Retinal pigment epithelial cell (primary cell): ENCODE measurements at regions not wholly inside any gene's neighbourhood (a gene's known extent, or its start where the extent isn't known, plus 50 kb on each side); places are given as distances from the start of the nearest gene placed in this dataset.

Experiments
- DNase-seq: peaks from one replicate; pipeline ENCODE4 v3.0.0-alpha.2; 2010; ENCODE audit warnings: low read depth
- H3K4me3 ChIP-seq: 2 replicates; pipeline ENCODE4 v1.5.1; 2011; ENCODE audit warnings: mild to moderate bottlenecking, low read length, control low read depth, moderate library complexity
- TF ChIP-seq, protein P1 (sequence below): conservative IDR thresholded peaks from 2 replicates; pipeline ENCODE4 v1.5.1; 2011; ENCODE audit warnings: low read depth, low read length, control low read depth, inconsistent platforms

DNA sequence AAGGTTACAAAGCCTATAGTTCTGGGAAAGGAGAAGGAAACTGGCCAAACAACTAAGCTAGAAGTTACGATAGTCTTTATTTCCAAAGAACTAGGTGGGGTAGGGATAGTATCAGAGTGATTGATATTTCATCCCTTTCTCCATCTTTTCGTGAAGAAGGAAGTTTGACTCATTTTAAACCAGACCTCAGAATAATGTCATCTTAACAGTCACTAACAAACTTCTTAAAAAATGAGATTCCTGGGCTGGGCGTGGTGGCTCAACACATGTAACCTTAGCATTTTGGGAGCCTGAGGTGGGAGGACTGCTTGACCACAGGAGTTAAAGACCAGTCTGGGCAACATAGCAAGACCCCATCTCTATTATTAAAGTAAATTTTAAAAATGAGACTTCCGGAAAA lies 69.4 kb downstream of the ARL4A start:
- TF ChIP-seq, protein P1, sequence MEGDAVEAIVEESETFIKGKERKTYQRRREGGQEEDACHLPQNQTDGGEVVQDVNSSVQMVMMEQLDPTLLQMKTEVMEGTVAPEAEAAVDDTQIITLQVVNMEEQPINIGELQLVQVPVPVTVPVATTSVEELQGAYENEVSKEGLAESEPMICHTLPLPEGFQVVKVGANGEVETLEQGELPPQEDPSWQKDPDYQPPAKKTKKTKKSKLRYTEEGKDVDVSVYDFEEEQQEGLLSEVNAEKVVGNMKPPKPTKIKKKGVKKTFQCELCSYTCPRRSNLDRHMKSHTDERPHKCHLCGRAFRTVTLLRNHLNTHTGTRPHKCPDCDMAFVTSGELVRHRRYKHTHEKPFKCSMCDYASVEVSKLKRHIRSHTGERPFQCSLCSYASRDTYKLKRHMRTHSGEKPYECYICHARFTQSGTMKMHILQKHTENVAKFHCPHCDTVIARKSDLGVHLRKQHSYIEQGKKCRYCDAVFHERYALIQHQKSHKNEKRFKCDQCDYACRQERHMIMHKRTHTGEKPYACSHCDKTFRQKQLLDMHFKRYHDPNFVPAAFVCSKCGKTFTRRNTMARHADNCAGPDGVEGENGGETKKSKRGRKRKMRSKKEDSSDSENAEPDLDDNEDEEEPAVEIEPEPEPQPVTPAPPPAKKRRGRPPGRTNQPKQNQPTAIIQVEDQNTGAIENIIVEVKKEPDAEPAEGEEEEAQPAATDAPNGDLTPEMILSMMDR, result no peak
- H3K4me3 ChIP-seq, result no peak overlapping the region
- DNase-seq, result no peak

DNA sequence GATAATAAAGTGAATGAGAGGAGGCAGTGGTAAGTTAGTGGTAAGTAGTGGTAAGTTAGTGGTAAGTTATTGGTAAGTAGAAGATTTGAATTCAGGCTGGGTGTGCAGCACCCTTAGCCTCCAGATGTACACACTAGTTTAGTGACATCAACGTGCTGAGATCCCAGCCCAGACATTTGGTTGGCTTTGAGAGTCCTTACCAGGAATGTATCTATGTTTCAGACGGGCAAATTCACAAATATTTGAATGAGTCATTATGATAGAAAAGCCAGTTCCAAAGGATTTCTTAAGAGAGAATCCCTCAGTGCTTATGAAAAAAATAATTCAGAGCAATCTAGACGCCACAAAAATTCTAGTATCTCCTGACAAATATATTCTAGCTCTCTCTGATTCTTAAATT lies 70.0 kb downstream of the ARL4A start:
- TF ChIP-seq, protein P1, result no peak
- no peak overlapping the region for H3K4me3 ChIP-seq
- peak; percentile 37 for DNase-seq

DNA sequence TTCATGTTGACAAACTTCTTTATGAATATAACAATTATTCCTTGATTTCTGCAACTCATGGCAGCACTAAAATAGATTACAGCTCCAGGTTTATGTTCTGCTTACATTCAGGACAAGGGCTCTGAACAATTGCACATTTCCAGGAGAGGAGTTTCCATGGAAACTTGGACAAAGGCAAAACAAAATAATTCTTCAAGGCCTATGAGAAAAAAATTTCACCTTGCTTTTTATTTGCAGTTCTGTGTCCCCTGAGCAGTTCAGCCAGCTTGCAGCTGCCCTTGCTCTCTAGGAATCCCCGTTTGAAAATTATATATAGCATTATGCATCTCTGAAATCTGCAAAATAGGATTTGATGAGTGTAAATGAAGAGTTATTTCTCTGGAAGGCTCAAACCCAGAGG lies 71.7 kb downstream of the ARL4A start:
- no peak for DNase-seq
- no peak overlapping the region for H3K4me3 ChIP-seq
- TF ChIP-seq, protein P1, result no peak

DNA sequence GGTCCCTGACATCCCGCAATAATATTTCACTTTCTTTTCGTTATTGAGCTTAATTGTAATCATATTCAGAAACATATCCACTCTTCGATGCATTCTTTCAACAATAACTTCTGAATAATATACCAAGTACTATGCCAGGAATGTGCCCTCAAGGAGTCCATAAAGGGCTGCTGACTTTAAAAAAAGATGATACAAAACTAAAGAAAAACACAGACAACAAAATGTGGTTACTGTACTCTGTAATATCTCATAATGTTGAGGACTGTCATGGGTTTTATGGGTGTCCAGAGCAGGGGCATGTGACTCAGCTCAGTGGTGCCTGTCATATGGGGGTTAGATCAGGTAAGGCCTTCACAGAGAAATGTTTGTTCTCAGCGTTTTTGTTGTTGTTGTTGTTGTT lies 73.7 kb downstream of the ARL4A start:
- no peak overlapping the region for H3K4me3 ChIP-seq
- DNase-seq, result no peak
- TF ChIP-seq, protein P1, result no peak

DNA sequence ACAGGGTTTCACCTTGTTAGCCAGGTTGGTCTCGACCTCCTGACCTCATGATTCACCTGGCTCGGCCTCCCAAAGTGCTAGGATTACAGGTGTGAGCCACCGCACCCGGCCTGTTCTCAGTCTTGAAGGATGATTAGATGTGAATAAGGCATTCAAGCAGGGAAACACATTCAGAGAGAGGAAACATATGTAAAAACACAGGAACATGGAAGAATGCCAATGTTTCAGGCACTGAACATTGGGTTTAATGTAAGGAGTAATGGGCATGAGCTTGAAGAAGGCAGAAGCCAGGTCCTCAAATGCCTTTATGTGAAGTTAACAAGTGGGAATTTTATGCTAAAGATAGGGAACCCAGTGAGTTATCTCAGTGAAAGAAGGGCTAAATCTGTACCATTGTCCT lies 74.3 kb downstream of the ARL4A start:
- DNase-seq, result no peak
- TF ChIP-seq, protein P1, result no peak
- H3K4me3 ChIP-seq, result no peak overlapping the region

DNA sequence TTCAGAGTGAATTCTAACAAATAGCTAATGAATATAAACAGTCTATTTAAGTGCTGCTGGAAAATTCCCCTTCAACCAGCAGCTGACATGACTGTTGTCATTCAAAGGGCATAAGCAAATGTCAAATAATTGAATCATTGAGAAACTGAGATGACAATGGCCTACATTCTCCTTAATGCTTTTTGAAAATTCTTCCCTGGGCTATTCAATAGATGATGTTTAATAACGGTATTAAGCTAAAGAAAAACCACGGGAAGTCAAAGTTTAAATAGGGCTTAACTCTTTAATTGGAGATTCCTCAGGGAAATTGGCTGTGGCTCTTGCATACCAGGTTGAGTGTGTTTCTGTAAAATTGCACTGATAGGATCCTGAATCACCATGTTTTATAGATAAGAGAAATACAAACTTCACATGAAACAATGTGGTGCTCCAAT lies 77.0 kb downstream of the ARL4A start:
- DNase-seq, result peak; percentile 75
- TF ChIP-seq, protein P1, result no peak
- H3K4me3 ChIP-seq, result no peak overlapping the region

DNA sequence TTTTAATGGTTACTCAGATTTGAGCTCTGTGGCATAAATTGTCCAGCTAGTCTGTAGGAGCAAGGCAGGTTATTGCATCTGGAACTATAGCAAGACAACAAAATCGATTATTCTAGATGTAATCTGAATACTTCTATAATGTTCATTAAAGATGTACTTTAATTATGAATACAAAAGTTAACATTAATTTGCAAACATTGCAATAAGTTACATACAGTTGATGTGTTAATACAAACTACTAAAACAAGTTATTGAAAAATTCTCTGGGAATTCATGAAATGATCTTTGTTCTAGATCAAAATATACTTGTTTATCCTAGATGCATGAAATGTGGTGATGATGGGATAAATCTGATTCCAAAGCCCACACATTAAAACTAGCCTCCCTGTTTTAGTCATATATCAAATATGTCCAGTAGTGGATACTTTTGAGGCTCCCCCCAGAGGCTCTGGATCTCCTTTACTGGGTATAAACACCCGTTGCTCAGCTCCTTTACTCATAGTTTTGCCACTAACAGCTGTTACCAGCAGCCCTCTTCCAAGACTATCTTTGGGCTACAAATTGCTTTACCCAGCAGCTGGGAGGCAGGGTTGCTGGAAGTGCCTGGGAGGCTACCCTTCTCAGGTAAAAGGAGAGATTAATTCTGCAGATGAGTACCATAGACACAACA lies 78.1 kb downstream of the ARL4A start:
- no peak overlapping the region for H3K4me3 ChIP-seq
- no peak for DNase-seq

More for the DNA sequence above, 78.1 kb downstream of the ARL4A start:
- TF ChIP-seq, protein P1, result no peak
